B cell (primary cell): ENCODE measurements at regions not wholly inside any gene's neighbourhood (a gene's known extent, or its start where the extent isn't known, plus 50 kb on each side); places are given as distances from the start of the nearest gene placed in this dataset.

ENCODE experiments used
- EZH2 ChIP-seq: IDR thresholded peaks from 2 replicates; pipeline ENCODE4 v1.6.1; 2012; ENCODE audit warnings: borderline replicate concordance, low read depth, mild to moderate bottlenecking, moderate library complexity, low read length; ENCODE audit not compliant: insufficient read depth, poor library complexity, severe bottlenecking
- TF ChIP-seq, protein P1 (sequence below): fragments of 200-600 bp; IDR thresholded peaks from one replicate; pipeline ENCODE4 v1.8.0; 2022; ENCODE audit warnings: antibody characterized with exemption, mild to moderate bottlenecking

- TF ChIP-seq, protein P1, sequence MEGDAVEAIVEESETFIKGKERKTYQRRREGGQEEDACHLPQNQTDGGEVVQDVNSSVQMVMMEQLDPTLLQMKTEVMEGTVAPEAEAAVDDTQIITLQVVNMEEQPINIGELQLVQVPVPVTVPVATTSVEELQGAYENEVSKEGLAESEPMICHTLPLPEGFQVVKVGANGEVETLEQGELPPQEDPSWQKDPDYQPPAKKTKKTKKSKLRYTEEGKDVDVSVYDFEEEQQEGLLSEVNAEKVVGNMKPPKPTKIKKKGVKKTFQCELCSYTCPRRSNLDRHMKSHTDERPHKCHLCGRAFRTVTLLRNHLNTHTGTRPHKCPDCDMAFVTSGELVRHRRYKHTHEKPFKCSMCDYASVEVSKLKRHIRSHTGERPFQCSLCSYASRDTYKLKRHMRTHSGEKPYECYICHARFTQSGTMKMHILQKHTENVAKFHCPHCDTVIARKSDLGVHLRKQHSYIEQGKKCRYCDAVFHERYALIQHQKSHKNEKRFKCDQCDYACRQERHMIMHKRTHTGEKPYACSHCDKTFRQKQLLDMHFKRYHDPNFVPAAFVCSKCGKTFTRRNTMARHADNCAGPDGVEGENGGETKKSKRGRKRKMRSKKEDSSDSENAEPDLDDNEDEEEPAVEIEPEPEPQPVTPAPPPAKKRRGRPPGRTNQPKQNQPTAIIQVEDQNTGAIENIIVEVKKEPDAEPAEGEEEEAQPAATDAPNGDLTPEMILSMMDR = no peak
- TF ChIP-seq EZH2 = no peak
Measured at GRCh38 chr13:48875047-48875446, 100.7 kb upstream of the FNDC3A start.
